GM21367 (cell line): ENCODE measurements at regions not wholly inside any gene's neighbourhood (a gene's known extent, or its start where the extent isn't known, plus 50 kb on each side); places are given as distances from the start of the nearest gene placed in this dataset.

Experiments used
- ATAC-seq: cut with Tn5 transposase; IDR thresholded peaks from one replicate; pipeline ENCODE4 v1.9.1; 2021; ENCODE audit not compliant: unreplicated experiment

GRCh38 chr4:43341741-43342140 is 449.2 kb downstream of the GRXCR1 start:
- ATAC-seq, result no peak

GRCh38 chr4:43343298-43343697 is 450.8 kb downstream of the GRXCR1 start:
- no peak for ATAC-seq

- no peak for ATAC-seq
Measured at GRCh38 chr4:43345323-43345925, 452.9 kb downstream of the GRXCR1 start.

- no peak for ATAC-seq
Measured at GRCh38 chr4:43348591-43348990, 456.1 kb downstream of the GRXCR1 start.

- ATAC-seq, result no peak
Measured at GRCh38 chr4:43351970-43352806, 459.7 kb downstream of the GRXCR1 start.

- ATAC-seq, result no peak
Measured at GRCh38 chr4:43352859-43353258, 460.3 kb downstream of the GRXCR1 start.

- no peak for ATAC-seq
Measured at GRCh38 chr4:43353552-43353951, 461.0 kb downstream of the GRXCR1 start.

- no peak for ATAC-seq
Measured at GRCh38 chr4:43356786-43357185, 464.3 kb downstream of the GRXCR1 start.

GRCh38 chr4:43357252-43357974 is 464.9 kb downstream of the GRXCR1 start:
- no peak for ATAC-seq

GRCh38 chr4:43360296-43360695 is 467.8 kb downstream of the GRXCR1 start:
- ATAC-seq, result no peak

- ATAC-seq, result no peak
Measured at GRCh38 chr4:43362875-43363636, 470.5 kb downstream of the GRXCR1 start.

- ATAC-seq, result no peak
Measured at GRCh38 chr4:43369036-43369594, 476.6 kb downstream of the GRXCR1 start.

GRCh38 chr4:43373201-43373600 is 480.7 kb downstream of the GRXCR1 start:
- no peak for ATAC-seq

- no peak for ATAC-seq
Measured at GRCh38 chr4:43374216-43374751, 481.8 kb downstream of the GRXCR1 start.

- ATAC-seq, result no peak
Measured at GRCh38 chr4:43379016-43379415, 486.5 kb downstream of the GRXCR1 start.

- no peak for ATAC-seq
Measured at GRCh38 chr4:43380093-43380492, 487.6 kb downstream of the GRXCR1 start.

GRCh38 chr4:43391069-43391468 is 498.6 kb downstream of the GRXCR1 start:
- no peak for ATAC-seq

- no peak for ATAC-seq
Measured at GRCh38 chr4:43394976-43395375, 502.5 kb downstream of the GRXCR1 start.

- no peak for ATAC-seq
Measured at GRCh38 chr4:43399726-43400125, 507.2 kb downstream of the GRXCR1 start.

- ATAC-seq, result no peak
Measured at GRCh38 chr4:43402393-43402792, 509.9 kb downstream of the GRXCR1 start.

GRCh38 chr4:43410636-43411035 is 518.1 kb downstream of the GRXCR1 start:
- ATAC-seq, result no peak
